Cardiac muscle cell (in vitro differentiated cells and primary cell): ENCODE measurements at regions not wholly inside any gene's neighbourhood (a gene's known extent, or its start where the extent isn't known, plus 50 kb on each side); places are given as distances from the start of the nearest gene placed in this dataset.

Source experiments
- DNase-seq, 2 donors: peaks; one replicate each; pipeline versions ENCODE4 v3.0.0 to v3.0.0-alpha.2; 2010 to 2017; ENCODE audit warnings: low read depth in 1 of 2, low spot score in 1 of 2
- H3K27ac ChIP-seq: fragments of 200-600 bp; sonication (generic); 2 replicates; pipeline ENCODE4 v1.5.1; 2016
- H3K27me3 ChIP-seq: fragments of 200-600 bp; sonication (generic); 2 replicates; pipeline ENCODE4 v1.6.0; 2016; ENCODE audit warnings: control low read depth
- H3K36me3 ChIP-seq: fragments of 200-600 bp; sonication (generic); 2 replicates; pipeline ENCODE4 v1.5.1; 2016; ENCODE audit warnings: control low read depth
- H3K4me1 ChIP-seq: fragments of 200-600 bp; sonication (generic); 2 replicates; pipeline ENCODE4 v1.8.1; 2017; ENCODE audit warnings: low read depth, mild to moderate bottlenecking, mixed run types
- H3K4me3 ChIP-seq: fragments of 200-600 bp; sonication (generic); 2 replicates; pipeline ENCODE4 v1.5.1; 2016; ENCODE audit warnings: mild to moderate bottlenecking
- H3K9me3 ChIP-seq: fragments of 200-600 bp; sonication (generic); 2 replicates; pipeline ENCODE4 v1.5.1; 2017; ENCODE audit warnings: low read depth, mild to moderate bottlenecking, control low read depth
- CTCF ChIP-seq: IDR thresholded peaks from 2 replicates; pipeline ENCODE4 v1.5.1; 2012; ENCODE audit warnings: low read depth, mild to moderate bottlenecking, low read length

- H3K4me1 ChIP-seq = no peaks in the 10 kb centered on the region
- H3K9me3 ChIP-seq = no peaks in the 10 kb centered on the region
- DNase-seq = no peak
- TF ChIP-seq CTCF = no peak
- no peaks in the 10 kb centered on the region for H3K36me3 ChIP-seq
- H3K4me3 ChIP-seq = no peak overlapping the region
- no peak overlapping the region for H3K27ac ChIP-seq
- H3K27me3 ChIP-seq = no peaks in the 10 kb centered on the region
Measured at GRCh38 chr1:88204612-88205167, 479.4 kb upstream of the PKN2 start.

DNA sequence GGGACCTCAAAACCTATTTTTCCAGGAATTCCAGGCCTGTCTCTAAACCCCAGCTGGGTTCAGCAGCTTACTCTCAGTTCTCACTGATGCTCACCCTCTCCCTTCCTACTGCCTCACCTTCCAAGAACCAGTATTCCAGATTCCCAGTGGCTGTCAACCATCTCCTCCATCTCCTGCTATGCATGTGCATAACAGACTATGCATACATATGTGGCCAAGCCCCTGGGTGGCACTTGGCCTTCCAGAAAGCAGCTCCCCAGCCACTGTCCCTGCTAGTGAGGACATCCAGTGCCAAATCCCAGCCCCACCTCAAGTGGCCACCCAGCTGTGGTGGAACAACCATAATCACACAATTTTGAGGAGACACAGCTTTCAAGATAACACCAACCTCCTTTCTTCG is 475.7 kb upstream of the PKN2 start:
- H3K4me3 ChIP-seq = no peak overlapping the region
- no peaks in the 10 kb centered on the region for H3K9me3 ChIP-seq
- H3K27ac ChIP-seq = no peak overlapping the region
- no peak for DNase-seq
- no peaks in the 10 kb centered on the region for H3K36me3 ChIP-seq
- H3K27me3 ChIP-seq = no peaks in the 10 kb centered on the region
- no peaks in the 10 kb centered on the region for H3K4me1 ChIP-seq
- no peak for TF ChIP-seq CTCF

DNA sequence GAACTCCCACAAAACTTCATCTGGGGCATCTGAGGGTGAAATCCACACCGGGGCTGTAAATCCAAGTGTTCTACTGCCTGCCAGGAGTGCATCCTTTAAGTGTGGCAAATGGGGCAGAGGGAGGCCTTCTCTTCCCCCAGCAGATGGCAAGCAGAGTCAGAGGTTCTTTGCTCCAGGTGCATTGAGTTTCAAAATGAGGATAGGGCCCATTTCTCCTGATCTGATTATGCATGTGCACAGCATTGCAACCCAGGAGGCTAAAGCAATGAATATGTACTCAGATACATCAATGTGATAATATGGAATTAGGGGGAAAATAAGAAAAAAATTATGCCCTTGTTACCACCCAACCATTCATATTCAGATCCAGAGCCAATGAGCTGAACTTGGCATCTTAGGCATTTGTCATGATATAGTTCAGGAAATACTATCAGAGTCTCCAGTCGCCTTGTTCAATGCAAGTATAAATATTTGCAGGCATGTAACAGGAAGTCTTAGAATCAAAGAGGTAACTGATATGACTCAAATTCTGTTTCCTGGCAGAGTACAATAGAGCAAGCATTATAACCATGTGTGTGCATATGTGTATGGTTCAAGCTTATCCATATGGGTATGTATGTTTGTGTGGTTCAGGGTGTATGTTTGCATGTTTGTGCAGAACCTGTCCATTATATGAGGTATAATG is 473.8 kb upstream of the PKN2 start:
- H3K9me3 ChIP-seq = no peaks in the 10 kb centered on the region
- DNase-seq = no peak
- no peaks in the 10 kb centered on the region for H3K36me3 ChIP-seq
- no peak overlapping the region for H3K4me3 ChIP-seq
- no peaks in the 10 kb centered on the region for H3K27me3 ChIP-seq
- TF ChIP-seq CTCF = no peak
- H3K4me1 ChIP-seq = no peaks in the 10 kb centered on the region
- H3K27ac ChIP-seq = no peak overlapping the region

GRCh38 chr1:88216441-88216840 is 467.6 kb upstream of the PKN2 start:
- DNase-seq = no peak
- Histone ChIP-seq H3K4me3 (no peak overlapping the region), H3K9me3 (no peaks in the 10 kb centered on the region), H3K27me3 (no peaks in the 10 kb centered on the region), H3K4me1 (peaks cover 4% of the 10 kb centered on the region), H3K36me3 (no peaks in the 10 kb centered on the region), H3K27ac (no peak overlapping the region)
- no peak for TF ChIP-seq CTCF

GRCh38 chr1:88217386-88217785 is 466.7 kb upstream of the PKN2 start:
- Histone ChIP-seq H3K27ac (no peak overlapping the region), H3K36me3 (no peaks in the 10 kb centered on the region), H3K27me3 (no peaks in the 10 kb centered on the region), H3K4me1 (peaks cover 4% of the 10 kb centered on the region), H3K4me3 (no peak overlapping the region), H3K9me3 (no peaks in the 10 kb centered on the region)
- DNase-seq = no peak
- no peak for TF ChIP-seq CTCF
